NCI-H2196 treated with DMSO at 0.1 percent for 48 hours (cell line): ENCODE measurements at regions not wholly inside any gene's neighbourhood (a gene's known extent, or its start where the extent isn't known, plus 50 kb on each side); places are given as distances from the start of the nearest gene placed in this dataset.
"Not testable (repeated sequence)": the region's sequence is repeated elsewhere in the genome, so short reads cannot be mapped to it uniquely, and the experiment has no call there.

ENCODE experiments used
- DNase-seq: peaks from one replicate; lab custom pipeline; 2025; ENCODE audit not compliant: unreplicated experiment; lab: John Stamatoyannopoulos, UW

GRCh38 chr2:3899536-3900155 is 196.3 kb downstream of the DCDC2C start:
- DNase-seq = no peak

GRCh38 chr2:3902131-3902530 is 198.8 kb downstream of the DCDC2C start:
- no peak for DNase-seq

GRCh38 chr2:3904061-3904460 is 200.7 kb downstream of the DCDC2C start:
- DNase-seq = no peak

GRCh38 chr2:3908498-3908897 is 205.1 kb downstream of the DCDC2C start:
- DNase-seq = not testable (repeated sequence)

- no peak for DNase-seq
Measured at GRCh38 chr2:3911882-3912455, 208.6 kb downstream of the DCDC2C start.

- no peak for DNase-seq
Measured at GRCh38 chr2:3913166-3913565, 209.8 kb downstream of the DCDC2C start.

GRCh38 chr2:3914241-3914640 is 210.9 kb downstream of the DCDC2C start:
- DNase-seq = no peak

GRCh38 chr2:3927031-3927430 is 223.7 kb downstream of the DCDC2C start:
- no peak for DNase-seq

GRCh38 chr2:3929374-3929773 is 226.0 kb downstream of the DCDC2C start:
- DNase-seq = no peak

GRCh38 chr2:3930246-3930645 is 226.9 kb downstream of the DCDC2C start:
- no peak for DNase-seq

- no peak for DNase-seq
Measured at GRCh38 chr2:3940661-3941060, 237.3 kb downstream of the DCDC2C start.

- no peak for DNase-seq
Measured at GRCh38 chr2:3942841-3943240, 239.5 kb downstream of the DCDC2C start.

- DNase-seq = no peak
Measured at GRCh38 chr2:3944071-3944470, 240.7 kb downstream of the DCDC2C start.

GRCh38 chr2:3944841-3945240 is 241.5 kb downstream of the DCDC2C start:
- DNase-seq = no peak

- no peak for DNase-seq
Measured at GRCh38 chr2:3948191-3948590, 244.8 kb downstream of the DCDC2C start.

GRCh38 chr2:3951131-3951954 is 248.0 kb downstream of the DCDC2C start:
- no peak for DNase-seq

GRCh38 chr2:3952866-3953516 is 249.6 kb downstream of the DCDC2C start:
- no peak for DNase-seq

- DNase-seq = no peak
Measured at GRCh38 chr2:3954261-3954660, 250.9 kb downstream of the DCDC2C start.

GRCh38 chr2:3956406-3956805 is 253.0 kb downstream of the DCDC2C start:
- DNase-seq = no peak

- DNase-seq = no peak
Measured at GRCh38 chr2:3956892-3957291, 253.5 kb downstream of the DCDC2C start.

GRCh38 chr2:3958465-3958864 is 255.1 kb downstream of the DCDC2C start:
- DNase-seq = no peak

GRCh38 chr2:3958969-3959368 is 255.6 kb downstream of the DCDC2C start:
- no peak for DNase-seq
